Bronchial epithelial cell (primary cell): ENCODE measurements at regions not wholly inside any gene's neighbourhood (a gene's known extent, or its start where the extent isn't known, plus 50 kb on each side); places are given as distances from the start of the nearest gene placed in this dataset.

ENCODE experiments used
- DNase-seq: peaks from one replicate; pipeline ENCODE4 v3.0.0-alpha.2; 2010; ENCODE audit warnings: low read depth
- FAIRE-seq: peaks from 2 replicates; lab custom pipeline; 2011; peaks lifted over from hg19 to GRCh38; lab: Jason Lieb, UNC
- H3K27me3 ChIP-seq: 2 replicates; pipeline ENCODE4 v1.5.1; 2011; ENCODE audit warnings: low read length; ENCODE audit not compliant: control insufficient read depth, insufficient read depth
- H3K36me3 ChIP-seq: 2 replicates; pipeline ENCODE4 v1.5.1; 2011; ENCODE audit warnings: low read length; ENCODE audit not compliant: control insufficient read depth, insufficient read depth
- H3K4me3 ChIP-seq: 2 replicates; pipeline ENCODE4 v1.5.1; 2011; ENCODE audit warnings: mild to moderate bottlenecking, low read depth, low read length, control low read depth
- CTCF ChIP-seq: IDR thresholded peaks from 2 replicates; pipeline ENCODE4 v1.5.1; 2011; ENCODE audit warnings: mild to moderate bottlenecking, moderate library complexity, low read length, control low read depth, inconsistent platforms; ENCODE audit not compliant: insufficient read depth, severe bottlenecking

GRCh38 chr14:104504172-104504735, 75.3 kb upstream of the C14orf180 start:
- no peak for TF ChIP-seq CTCF
- Histone ChIP-seq H3K27me3 (no peaks in the 10 kb centered on the region), H3K36me3 (no peaks in the 10 kb centered on the region), H3K4me3 (no peak overlapping the region)
- no peak for DNase-seq
- FAIRE-seq = no peak

- H3K27me3 ChIP-seq = no peaks in the 10 kb centered on the region
- H3K36me3 ChIP-seq = no peaks in the 10 kb centered on the region
- FAIRE-seq (no peak), DNase-seq (no peak)
- no peak for TF ChIP-seq CTCF
- no peak overlapping the region for H3K4me3 ChIP-seq
Observed at GRCh38 chr14:104505085-104506074, 74.2 kb upstream of the C14orf180 start.

GRCh38 chr14:104506461-104507253, 72.9 kb upstream of the C14orf180 start:
- H3K4me3 ChIP-seq = no peak overlapping the region
- no peak for DNase-seq
- TF ChIP-seq CTCF = no peak
- FAIRE-seq = no peak
- no peaks in the 10 kb centered on the region for H3K27me3 ChIP-seq
- H3K36me3 ChIP-seq = no peaks in the 10 kb centered on the region

- Histone ChIP-seq H3K36me3 (no peaks in the 10 kb centered on the region), H3K27me3 (no peaks in the 10 kb centered on the region), H3K4me3 (no peak overlapping the region)
- DNase-seq (no peak), FAIRE-seq (no peak)
- TF ChIP-seq CTCF = no peak
Observed at GRCh38 chr14:104507443-104507842, 72.1 kb upstream of the C14orf180 start.

- no peaks in the 10 kb centered on the region for H3K27me3 ChIP-seq
- no peak for TF ChIP-seq CTCF
- no peaks in the 10 kb centered on the region for H3K36me3 ChIP-seq
- H3K4me3 ChIP-seq = no peak overlapping the region
- no peak for FAIRE-seq
- no peak for DNase-seq
Observed at GRCh38 chr14:104509673-104510072, 69.9 kb upstream of the C14orf180 start.
